ENCODE measurements at regions not wholly inside any gene's neighbourhood (a gene's known extent, or its start where the extent isn't known, plus 50 kb on each side); places are given as distances from the start of the nearest gene placed in this dataset.

- no peaks in the 10 kb centered on the region for H3K36me3 ChIP-seq
- intact Hi-C loops (cut with micrococcal nuclease), result no loop called here
- peaks cover 53% of the 10 kb centered on the region for H3K4me1 ChIP-seq
- DNase-seq, result no peak
- H3K4me3 ChIP-seq, result no peak overlapping the region
- TF ChIP-seq CTCF (IDR thresholded peaks at IDR 0.05; ENCODE audit: borderline replicate concordance), result no peak
- no peaks in the 10 kb centered on the region for H3K9me3 ChIP-seq (replicated peaks)
- no peaks in the 10 kb centered on the region for H3K27me3 ChIP-seq (ENCODE audit: low read depth)
- peak overlapping the region; percentile 83 for H3K27ac ChIP-seq (replicated peaks)
Measured at GRCh38 chr2:158740127-158740526, 55.0 kb upstream of the DAPL1 start.

- TF ChIP-seq CTCF (IDR thresholded peaks at IDR 0.05; ENCODE audit: borderline replicate concordance), result no peak
- intact Hi-C loops (cut with micrococcal nuclease), result no loop called here
- Histone ChIP-seq H3K9me3 (replicated peaks) (no peaks in the 10 kb centered on the region), H3K4me1 (peaks cover 58% of the 10 kb centered on the region), H3K36me3 (no peaks in the 10 kb centered on the region), H3K27ac (replicated peaks) (peak overlapping the region; percentile 83), H3K4me3 (no peak overlapping the region), H3K27me3 (ENCODE audit: low read depth) (no peaks in the 10 kb centered on the region)
- DNase-seq, result no peak
Measured at GRCh38 chr2:158740621-158741020, 54.5 kb upstream of the DAPL1 start.

GRCh38 chr2:158741625-158742024 lies 53.5 kb upstream of the DAPL1 start:
- TF ChIP-seq CTCF (IDR thresholded peaks at IDR 0.05; ENCODE audit: borderline replicate concordance), result no peak
- Histone ChIP-seq H3K27me3 (ENCODE audit: low read depth) (no peaks in the 10 kb centered on the region), H3K4me1 (peaks cover 68% of the 10 kb centered on the region), H3K9me3 (replicated peaks) (no peaks in the 10 kb centered on the region), H3K27ac (replicated peaks) (peak overlapping the region; percentile 83), H3K4me3 (no peak overlapping the region), H3K36me3 (no peaks in the 10 kb centered on the region)
- peak; percentile 62 for DNase-seq
- intact Hi-C loops (cut with micrococcal nuclease), result no loop called here

GRCh38 chr2:158742536-158742935 lies 52.6 kb upstream of the DAPL1 start:
- intact Hi-C loops (cut with micrococcal nuclease), result no loop called here
- Histone ChIP-seq H3K27ac (replicated peaks) (peak overlapping the region; percentile 83), H3K4me3 (no peak overlapping the region), H3K36me3 (no peaks in the 10 kb centered on the region), H3K9me3 (replicated peaks) (no peaks in the 10 kb centered on the region), H3K4me1 (peaks cover 72% of the 10 kb centered on the region), H3K27me3 (ENCODE audit: low read depth) (no peaks in the 10 kb centered on the region)
- no peak for TF ChIP-seq CTCF (IDR thresholded peaks at IDR 0.05; ENCODE audit: borderline replicate concordance)
- no peak for DNase-seq

- Histone ChIP-seq H3K27me3 (ENCODE audit: low read depth) (no peaks in the 10 kb centered on the region), H3K9me3 (replicated peaks) (no peaks in the 10 kb centered on the region), H3K27ac (replicated peaks) (peak overlapping the region; percentile 83), H3K4me1 (peaks cover 72% of the 10 kb centered on the region), H3K4me3 (no peak overlapping the region), H3K36me3 (no peaks in the 10 kb centered on the region)
- intact Hi-C loops (cut with micrococcal nuclease), result no loop called here
- no peak for DNase-seq
- TF ChIP-seq CTCF (IDR thresholded peaks at IDR 0.05; ENCODE audit: borderline replicate concordance), result no peak
Measured at GRCh38 chr2:158743466-158743865, 51.7 kb upstream of the DAPL1 start.

GRCh38 chr2:158743879-158744278 lies 51.2 kb upstream of the DAPL1 start:
- intact Hi-C loops (cut with micrococcal nuclease), result no loop called here
- Histone ChIP-seq H3K4me1 (peaks cover 72% of the 10 kb centered on the region), H3K36me3 (no peaks in the 10 kb centered on the region)

More at GRCh38 chr2:158743879-158744278, 51.2 kb upstream of the DAPL1 start:
- Histone ChIP-seq H3K4me3 (no peak overlapping the region), H3K9me3 (replicated peaks) (no peaks in the 10 kb centered on the region), H3K27ac (replicated peaks) (peak overlapping the region; percentile 83), H3K27me3 (ENCODE audit: low read depth) (no peaks in the 10 kb centered on the region)
- TF ChIP-seq CTCF (IDR thresholded peaks at IDR 0.05; ENCODE audit: borderline replicate concordance), result no peak
- no peak for DNase-seq
